ENCODE measurements at regions not wholly inside any gene's neighbourhood (a gene's known extent, or its start where the extent isn't known, plus 50 kb on each side); places are given as distances from the start of the nearest gene placed in this dataset.

DNA sequence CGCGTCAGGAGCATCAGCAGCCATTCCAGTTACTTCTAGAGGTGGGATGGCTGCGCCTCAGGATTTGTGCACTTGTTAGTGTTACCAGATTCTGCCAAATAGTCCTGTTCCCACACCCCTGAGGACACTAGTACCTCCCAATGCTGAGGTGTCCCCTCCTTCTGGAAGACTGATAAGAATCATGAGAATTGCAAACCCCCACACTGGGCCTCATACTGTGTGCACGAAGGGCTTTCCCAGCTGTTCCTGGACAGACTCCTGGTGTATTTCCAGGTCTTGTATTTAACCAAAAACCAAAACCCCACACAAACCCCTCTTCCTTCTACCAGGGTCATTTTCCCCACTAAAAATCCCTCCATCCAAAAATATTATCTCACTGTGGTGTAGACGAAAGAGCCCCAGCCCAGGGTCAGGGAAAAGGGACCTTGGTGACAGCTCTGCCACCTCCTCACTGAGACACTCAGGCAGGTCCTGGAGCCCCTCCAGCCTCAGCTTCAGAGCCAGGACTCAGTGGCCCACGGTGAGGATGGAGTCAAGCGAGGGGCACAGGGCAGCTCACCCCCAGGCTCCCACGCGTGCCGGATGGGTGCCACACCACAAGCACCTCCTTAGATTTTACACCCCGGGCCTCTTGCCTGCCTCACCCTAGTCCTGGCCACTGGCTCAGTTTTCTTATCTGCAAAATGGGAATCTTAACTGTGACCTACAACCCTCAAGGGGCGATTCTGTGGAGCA, 131.4 kb upstream of the RUNX3 start:
- intact Hi-C loops (cut with DNase I, micrococcal nuclease): no loop called here
- Histone ChIP-seq H3K9me3 (no peaks in the 10 kb centered on the region), H3K4me1 (ENCODE audit: low read depth) (no peaks in the 10 kb centered on the region), H3K4me3 (no peak overlapping the region), H3K36me3 (ENCODE audit: low read depth) (no peaks in the 10 kb centered on the region)
- ATAC-seq (no peak), DNase-seq (peak in 1 of 3 donors; percentile 22)
- TF ChIP-seq, protein P1, sequence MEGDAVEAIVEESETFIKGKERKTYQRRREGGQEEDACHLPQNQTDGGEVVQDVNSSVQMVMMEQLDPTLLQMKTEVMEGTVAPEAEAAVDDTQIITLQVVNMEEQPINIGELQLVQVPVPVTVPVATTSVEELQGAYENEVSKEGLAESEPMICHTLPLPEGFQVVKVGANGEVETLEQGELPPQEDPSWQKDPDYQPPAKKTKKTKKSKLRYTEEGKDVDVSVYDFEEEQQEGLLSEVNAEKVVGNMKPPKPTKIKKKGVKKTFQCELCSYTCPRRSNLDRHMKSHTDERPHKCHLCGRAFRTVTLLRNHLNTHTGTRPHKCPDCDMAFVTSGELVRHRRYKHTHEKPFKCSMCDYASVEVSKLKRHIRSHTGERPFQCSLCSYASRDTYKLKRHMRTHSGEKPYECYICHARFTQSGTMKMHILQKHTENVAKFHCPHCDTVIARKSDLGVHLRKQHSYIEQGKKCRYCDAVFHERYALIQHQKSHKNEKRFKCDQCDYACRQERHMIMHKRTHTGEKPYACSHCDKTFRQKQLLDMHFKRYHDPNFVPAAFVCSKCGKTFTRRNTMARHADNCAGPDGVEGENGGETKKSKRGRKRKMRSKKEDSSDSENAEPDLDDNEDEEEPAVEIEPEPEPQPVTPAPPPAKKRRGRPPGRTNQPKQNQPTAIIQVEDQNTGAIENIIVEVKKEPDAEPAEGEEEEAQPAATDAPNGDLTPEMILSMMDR (IDR thresholded peaks at IDR 0.05): no peak

DNA sequence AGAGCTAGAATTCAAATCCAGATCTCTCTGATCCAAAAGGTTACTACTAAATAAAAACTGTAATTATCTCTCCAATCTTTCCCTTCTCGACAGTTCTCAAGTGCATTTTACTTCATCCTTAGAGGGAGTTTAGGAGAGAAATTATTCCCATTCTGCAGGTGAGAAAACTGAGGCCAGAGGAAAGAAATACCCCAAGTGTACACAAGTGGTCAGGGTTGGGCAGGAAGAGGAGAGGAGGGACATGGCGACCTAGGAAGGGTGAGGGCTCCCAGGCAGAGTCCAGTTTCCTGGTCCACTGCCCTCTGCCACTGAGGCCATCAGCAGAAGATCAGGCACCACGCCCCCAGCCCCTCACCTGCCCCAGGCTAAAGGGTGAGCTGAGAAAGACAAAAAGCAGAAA, 127.1 kb upstream of the RUNX3 start:
- no peaks in the 10 kb centered on the region for H3K4me1 ChIP-seq (ENCODE audit: low read depth)
- peak in 1 of 3 donors; percentile 15 for DNase-seq
- intact Hi-C loops (cut with DNase I, micrococcal nuclease): no loop called here
- TF ChIP-seq, protein P1 (IDR thresholded peaks at IDR 0.05): no peak
- H3K36me3 ChIP-seq (ENCODE audit: low read depth): no peaks in the 10 kb centered on the region
- H3K9me3 ChIP-seq: no peaks in the 10 kb centered on the region
- H3K4me3 ChIP-seq: no peak overlapping the region
- ATAC-seq: no peak

DNA sequence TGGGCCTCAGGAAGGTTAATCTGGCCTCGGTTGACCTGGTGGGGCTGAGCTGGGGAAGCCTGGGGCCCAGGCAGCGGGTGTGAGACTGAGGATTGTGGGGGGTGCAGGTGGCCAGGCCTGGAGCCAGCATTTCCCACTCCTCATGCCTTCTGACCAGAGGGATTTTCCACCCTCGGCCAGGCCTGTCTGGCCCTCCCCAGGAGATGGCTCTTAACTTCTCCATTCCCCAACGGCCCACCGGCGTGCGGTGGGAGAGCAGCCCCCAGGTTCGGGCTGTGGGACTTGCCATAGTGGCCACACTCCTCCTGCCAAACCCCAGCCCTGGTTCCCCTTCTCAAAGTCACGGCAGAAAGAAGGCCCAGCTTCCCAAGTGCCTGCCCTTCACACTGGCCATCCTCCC, 126.5 kb upstream of the RUNX3 start:
- Histone ChIP-seq H3K4me3 (no peak overlapping the region), H3K4me1 (ENCODE audit: low read depth) (no peaks in the 10 kb centered on the region), H3K9me3 (no peaks in the 10 kb centered on the region), H3K36me3 (ENCODE audit: low read depth) (no peaks in the 10 kb centered on the region)
- TF ChIP-seq, protein P1 (IDR thresholded peaks at IDR 0.05): no peak
- peak in 1 of 3 donors; percentile 33 for DNase-seq
- no peak for ATAC-seq
- intact Hi-C loops (cut with DNase I, micrococcal nuclease): no loop called here

DNA sequence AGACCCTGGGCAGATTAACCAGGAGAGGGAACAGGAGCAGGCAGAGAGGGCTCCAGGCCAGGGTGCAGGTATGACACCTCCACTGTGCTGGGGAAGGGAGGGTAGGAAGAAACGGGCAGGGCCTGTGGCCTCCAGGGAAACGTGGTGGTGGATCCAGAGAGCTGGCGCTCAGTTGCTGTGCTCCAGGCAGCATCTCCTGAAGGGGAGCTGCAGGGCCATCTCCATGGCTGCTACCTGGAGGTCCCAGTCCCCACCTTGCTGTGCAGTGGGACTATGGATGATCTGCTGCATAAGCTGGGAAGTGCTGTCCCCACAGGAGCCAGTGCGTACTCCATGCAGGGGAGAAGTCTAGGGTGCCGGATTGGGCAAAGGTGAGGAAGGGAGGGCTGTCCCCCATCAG, 125.9 kb upstream of the RUNX3 start:
- Histone ChIP-seq H3K36me3 (ENCODE audit: low read depth) (no peaks in the 10 kb centered on the region), H3K4me3 (no peak overlapping the region), H3K4me1 (ENCODE audit: low read depth) (no peaks in the 10 kb centered on the region), H3K9me3 (no peaks in the 10 kb centered on the region)
- TF ChIP-seq, protein P1 (IDR thresholded peaks at IDR 0.05): no peak
- DNase-seq (peak in 1 of 3 donors; percentile 19), ATAC-seq (no peak)
- intact Hi-C loops (cut with DNase I, micrococcal nuclease): no loop called here

DNA sequence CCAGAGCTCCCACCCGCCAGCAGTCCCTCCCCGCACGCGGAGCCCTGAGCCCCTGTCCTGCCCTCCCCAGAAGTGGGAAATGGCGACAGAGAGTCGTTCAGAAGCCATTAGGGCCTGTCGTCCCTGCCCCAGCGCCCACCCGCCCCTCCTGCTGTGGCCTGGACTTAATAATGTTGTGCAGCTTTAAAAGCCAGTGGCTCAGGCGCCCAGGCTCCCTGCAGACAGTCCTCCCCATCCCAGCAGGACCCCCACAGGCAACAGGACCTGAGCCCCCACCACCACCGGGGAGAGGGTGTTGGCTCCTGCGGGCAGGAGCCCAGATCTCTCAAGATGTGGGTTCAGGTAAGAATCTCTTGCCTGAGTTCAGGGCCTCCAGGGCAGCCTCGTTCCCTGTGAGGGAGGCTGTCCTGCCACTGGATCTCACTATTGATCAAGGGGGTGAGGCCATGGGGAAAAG, 125.3 kb upstream of the RUNX3 start:
- no peaks in the 10 kb centered on the region for H3K9me3 ChIP-seq
- no peaks in the 10 kb centered on the region for H3K4me1 ChIP-seq (ENCODE audit: low read depth)
- no peak overlapping the region for H3K4me3 ChIP-seq
- DNase-seq (peak in 1 of 3 donors; percentile 17), ATAC-seq (no peak)
- TF ChIP-seq, protein P1 (IDR thresholded peaks at IDR 0.05): no peak
- intact Hi-C loops (cut with DNase I, micrococcal nuclease): no loop called here
- H3K36me3 ChIP-seq (ENCODE audit: low read depth): no peaks in the 10 kb centered on the region

Data from mucosa of descending colon (tissue), 3 donors.